Muscle of arm (tissue), 1 donor: ENCODE measurements at regions not wholly inside any gene's neighbourhood (a gene's known extent, or its start where the extent isn't known, plus 50 kb on each side); places are given as distances from the start of the nearest gene placed in this dataset.

ENCODE experiments used
- DNase-seq: peaks from one replicate; pipeline ENCODE4 v3.0.0-alpha.2; 2013

DNA sequence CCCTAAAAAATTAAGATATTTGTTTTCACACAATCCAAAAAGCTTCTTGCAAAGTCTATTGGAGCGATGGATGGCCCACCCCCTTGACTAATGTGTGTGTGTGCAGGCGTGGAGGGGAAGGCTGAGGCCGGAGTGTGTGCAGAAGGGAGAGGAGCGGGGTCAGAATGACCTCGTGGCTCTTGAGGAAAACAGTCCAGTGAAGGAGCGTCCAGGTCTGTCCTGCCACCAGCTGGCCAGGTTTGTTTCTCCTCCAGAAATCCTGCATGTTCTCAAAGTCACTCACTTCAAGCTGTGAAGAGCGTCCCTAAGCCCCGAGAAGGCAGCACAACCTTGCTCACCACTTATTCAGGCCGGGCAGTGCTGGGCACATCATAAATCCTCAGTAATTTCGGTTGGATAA lies 69.5 kb upstream of the SSX2IP start:
- DNase-seq, result no peak

DNA sequence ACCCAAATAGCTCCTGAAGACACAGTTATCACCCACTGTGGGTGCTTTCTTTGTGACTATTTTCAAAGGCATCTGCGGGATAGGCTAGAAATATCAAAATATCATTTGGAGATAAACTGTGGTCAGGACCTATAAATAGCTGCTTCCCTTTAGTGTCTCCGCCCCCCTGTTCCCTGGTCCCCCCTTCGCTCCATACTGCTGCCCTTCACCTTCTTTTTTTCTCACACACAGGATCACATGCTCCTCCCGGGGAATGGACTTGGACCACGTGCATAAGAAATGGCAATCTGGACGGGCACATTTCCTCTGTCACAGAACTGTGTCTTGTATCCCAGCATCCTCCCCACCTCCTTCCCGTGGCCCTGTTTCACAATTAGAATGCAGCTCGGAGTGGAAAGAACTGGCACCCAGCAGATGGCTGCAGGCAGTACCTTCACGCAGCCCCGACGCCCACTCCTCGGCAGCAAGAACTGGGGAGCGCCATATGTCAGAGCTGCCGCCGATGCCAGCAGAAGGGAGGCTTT lies 68.8 kb upstream of the SSX2IP start:
- no peak for DNase-seq

DNA sequence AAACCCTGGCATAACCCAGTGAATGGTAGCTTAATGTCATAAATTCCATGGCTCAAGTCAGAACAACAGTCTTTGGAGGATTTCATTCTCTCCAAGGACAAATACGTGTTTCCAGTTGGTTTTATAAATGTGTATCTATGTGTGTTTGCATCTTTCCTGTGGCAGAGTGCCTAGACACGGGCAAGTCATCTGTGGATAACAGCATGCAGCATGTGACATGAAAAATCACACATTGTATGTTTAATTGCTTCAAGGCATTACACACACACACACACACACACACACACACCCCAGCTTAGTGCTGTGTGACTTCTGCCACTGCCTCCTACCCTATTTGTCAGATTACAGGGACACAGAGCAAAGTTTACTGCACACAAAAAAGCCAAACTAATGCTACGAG lies 68.2 kb upstream of the SSX2IP start:
- DNase-seq, result no peak

DNA sequence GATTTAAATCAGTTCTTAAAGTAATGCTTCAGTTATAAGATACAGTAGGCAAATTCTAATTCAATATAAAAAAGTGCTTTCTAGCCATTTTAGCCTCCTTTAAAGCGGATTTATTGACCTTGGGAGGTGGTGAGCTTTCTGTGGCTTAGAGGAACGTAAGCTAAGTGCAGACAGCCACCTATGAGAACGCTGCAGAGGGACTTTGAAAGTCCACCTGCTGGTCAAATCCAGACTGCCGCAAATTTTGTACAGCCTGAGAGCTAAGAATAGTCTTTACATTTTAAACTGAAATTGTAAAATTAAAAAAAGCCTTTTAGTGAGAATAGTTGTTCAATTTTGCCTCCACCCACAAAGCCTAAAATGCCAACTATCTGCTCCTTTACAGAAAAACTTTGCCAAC lies 67.0 kb upstream of the SSX2IP start:
- DNase-seq, result no peak

DNA sequence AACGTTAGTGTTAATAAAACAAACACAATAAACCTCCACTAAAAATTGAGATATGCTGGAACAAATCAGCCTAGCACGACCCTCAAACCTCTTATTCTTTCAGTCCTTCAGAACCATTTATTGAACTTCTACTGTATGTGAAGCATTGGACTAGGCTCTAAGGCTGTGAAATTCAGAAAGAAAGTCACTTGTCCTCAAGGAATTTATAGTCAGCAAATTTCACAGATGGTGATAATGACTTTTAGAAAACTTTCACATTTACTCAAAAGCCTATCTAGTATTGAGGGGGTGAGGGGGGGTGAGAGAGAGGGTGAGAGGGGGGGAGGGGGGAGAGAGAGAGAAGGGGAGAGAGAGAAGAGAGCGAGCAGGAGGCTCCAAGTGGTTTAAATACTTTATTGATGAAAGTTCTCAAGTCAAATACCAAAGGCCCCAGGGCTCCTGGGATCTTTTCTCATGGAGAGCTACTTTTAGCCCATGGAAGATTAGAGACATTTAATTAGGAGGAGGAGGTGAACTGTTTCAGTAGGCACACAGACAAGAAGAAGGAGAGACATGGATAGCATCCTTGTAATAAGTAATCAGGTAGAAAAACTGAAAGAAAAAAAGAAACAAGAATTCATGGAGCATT lies 66.3 kb upstream of the SSX2IP start:
- no peak for DNase-seq

DNA sequence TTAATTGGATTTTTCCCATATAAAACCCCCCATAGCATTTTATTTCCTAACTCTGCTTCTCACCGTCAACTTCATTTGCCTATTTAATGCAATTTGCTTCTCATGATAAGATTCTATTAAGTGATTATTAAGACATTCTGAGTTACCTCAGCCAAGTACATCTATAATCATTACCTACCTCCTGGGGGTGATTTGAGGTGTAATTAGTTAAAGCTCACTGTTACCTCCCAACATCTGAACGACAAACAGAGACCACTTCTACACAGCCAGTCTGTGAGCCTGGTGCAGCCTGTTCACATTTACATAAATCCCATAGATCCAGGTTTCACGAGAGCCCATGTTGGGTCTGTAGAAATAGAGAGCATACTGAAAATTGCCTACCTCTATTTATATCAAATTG lies 65.7 kb upstream of the SSX2IP start:
- DNase-seq, result no peak

DNA sequence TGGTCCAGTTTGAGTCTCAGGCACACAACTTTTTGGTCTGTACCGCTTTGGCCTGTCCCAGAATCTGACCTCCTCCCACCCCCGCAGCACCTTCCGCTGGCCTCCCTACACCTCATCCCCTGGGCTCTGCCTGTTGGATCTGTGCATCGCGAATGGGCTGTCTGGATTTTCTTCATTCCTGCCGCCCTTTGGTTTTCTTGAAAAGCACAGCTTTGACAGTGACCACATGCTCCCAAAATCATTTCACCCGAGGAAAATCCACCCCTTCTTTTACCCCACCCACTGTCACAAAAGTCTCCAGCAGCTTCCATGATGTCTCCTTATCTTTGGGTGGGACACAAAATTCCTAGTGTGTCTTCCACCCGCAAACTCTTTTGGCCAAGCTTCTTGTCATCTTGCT lies 65.0 kb upstream of the SSX2IP start:
- no peak for DNase-seq

DNA sequence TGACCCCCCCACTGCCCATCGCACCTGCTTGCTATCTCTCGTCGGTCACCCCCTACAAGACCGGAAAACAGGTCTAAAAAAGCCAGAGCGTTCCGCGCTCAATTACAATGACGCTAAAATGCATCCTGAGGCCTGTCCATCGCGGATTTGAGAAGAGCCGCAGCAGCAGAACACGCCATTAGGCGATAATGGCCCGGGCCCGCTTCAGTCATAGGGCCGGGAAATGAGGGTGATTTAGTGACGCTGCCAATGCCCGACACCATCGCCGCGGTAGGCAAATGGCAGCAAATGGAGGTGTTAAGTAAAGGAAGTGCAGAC lies 64.1 kb upstream of the SSX2IP start:
- no peak for DNase-seq

DNA sequence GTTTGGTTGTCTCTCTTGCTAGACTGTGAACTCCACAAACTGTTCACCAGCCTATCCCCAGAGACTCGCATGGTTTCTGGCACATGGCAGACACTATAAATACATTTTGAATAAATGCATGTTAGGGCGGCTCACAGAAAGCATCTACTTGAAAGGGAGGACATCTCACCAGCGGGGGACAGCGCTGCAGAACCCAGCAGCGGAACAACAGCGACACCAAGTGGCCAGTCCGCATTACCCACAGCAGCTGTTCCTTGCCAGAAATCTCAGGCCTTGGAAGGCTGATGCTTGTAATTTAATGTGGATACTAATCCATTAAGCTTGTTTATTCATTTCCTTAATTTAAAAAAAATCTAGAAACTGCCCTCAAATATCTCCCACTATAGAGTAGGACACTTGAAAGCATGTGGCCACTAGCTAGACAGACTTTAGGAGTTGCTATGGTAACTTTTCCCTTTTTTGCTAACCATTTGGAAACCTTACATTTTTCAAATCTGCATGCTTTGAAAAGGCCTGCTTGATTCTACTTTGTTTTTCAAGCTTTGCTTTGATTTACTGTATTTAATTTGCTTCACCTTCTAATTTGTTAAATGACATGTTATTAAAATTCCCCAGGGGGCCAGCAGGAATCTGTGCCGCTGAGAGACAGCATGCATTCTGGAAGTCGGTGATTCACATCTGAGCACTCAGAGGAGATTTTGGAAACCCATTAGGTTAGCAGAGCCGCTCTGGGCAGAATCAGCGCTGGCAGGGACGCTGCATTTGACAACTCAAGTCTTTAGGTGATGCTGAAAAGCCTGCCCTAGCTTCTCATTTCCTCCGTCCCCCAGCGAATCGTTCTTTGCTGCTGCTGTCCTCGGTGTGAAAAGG lies 63.5 kb upstream of the SSX2IP start:
- peak; percentile 88 for DNase-seq

DNA sequence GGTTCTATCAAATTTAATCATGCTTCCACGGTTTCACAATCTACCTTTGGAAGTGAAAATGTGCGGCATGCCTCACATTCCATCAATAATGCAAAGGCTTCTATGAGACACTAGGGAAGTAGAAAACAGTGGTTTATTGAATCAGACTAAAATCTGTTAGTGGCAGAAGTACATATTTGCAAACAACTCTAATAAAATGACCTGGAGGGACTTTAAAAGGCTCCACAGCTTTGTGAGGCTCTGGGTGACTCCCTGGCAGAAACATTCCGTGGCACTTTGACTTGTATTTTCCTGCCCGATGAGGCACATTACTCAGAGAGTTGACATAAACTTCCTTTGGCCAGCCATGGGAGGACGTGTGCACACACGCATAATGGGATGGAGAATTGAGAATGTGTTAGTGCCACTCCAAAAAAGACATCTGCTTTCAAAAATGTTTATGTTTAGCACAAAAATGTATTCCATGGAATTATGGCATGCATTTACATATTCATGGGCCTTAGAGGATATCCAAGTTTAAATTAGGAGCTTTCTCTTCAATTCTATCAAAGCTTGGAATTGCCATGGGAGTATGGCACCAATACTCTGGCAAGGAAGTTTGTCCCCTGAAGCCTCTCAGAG lies 60.0 kb upstream of the SSX2IP start:
- no peak for DNase-seq

DNA sequence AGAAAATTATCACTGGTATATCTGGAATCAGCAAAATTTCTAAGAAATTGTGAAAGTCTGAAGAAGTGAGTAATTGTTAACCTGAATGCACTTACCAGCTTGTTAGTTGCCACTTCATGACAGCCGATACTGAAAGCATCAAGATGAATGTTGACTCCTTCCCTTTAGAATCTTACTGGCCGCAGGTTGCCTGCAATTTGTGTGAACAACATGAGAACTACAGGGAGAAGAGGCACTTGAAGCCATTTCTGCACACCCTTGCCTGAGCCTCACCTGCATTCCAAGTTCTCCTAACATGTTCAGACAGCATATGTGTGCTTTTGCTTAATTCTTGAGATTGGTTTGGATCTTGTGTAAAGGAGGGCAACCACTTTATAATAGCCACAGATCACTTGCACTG lies 59.2 kb upstream of the SSX2IP start:
- no peak for DNase-seq

DNA sequence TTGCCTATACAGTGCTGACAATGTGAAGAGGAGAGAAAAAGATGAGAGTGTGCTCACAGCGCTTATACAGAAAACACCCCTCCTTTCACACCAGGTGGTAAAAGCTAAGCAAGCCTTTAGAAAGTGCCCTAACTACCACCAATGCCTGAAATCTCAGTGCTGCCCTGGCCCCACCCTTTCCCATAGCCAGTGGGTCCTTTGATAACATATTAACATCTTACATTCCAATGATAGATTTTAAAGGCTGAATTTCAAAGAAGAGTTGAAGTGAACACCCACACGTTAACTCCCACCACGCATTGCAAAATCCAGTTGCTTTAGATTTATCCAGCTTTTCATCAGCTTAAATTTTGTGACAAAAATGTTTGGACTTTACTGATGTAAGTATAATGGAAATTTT lies 58.1 kb upstream of the SSX2IP start:
- no peak for DNase-seq

DNA sequence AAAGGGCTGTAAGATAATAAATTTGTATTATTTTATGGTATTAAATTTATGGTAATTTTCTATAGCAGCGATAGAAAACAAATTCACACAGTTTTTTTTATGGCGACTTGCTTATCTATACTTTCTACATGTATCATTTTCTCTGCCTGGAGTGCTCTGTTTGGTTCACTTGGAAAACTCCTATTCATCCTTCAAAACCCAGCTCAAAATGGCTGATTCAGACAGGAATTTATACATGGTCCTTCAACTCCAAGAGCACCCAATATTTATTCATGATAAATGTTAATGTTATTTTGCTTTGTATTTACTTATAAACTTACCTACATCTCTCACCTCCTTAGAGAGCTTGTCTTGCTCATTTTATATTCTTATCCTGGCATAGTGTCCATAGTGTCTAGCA lies 55.6 kb upstream of the SSX2IP start:
- DNase-seq, result no peak

DNA sequence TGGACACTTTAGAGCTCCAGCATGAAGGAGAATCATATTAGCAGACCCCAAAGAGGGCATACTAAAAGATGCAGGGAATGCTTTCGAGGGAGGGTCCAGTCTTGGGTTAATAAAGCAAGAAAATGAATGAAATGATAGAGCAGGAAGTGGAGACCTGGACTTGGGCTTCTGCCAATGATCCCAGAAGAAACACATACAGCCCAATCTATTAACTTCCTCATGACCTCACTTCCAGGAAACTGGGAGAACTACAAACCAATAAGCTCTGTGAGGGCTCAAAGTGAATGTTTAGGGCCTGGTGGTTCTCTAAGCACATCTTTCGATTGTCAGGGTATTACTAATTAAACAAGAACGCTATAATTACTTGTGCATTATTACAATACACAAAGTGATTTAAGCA lies 53.6 kb upstream of the SSX2IP start:
- no peak for DNase-seq

DNA sequence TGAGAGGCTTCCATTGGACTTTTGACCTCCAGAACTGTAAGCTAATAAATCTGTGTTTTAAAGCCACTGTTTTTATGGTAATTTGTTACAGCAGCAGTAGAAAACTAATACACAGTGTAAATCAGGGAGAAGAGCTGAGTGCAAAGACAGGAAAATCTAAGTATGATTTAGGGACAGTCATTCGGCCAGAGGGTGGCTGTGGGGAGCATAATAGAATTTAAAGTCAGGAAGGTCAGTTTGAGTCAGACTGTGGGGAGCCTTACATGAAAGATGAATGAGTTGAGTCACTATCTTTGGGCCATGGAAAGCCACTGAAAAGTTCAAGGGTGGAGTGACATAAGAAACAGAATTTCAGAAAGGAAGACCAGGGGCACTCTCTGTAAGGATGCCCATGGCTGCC lies 52.4 kb upstream of the SSX2IP start:
- DNase-seq, result no peak

DNA sequence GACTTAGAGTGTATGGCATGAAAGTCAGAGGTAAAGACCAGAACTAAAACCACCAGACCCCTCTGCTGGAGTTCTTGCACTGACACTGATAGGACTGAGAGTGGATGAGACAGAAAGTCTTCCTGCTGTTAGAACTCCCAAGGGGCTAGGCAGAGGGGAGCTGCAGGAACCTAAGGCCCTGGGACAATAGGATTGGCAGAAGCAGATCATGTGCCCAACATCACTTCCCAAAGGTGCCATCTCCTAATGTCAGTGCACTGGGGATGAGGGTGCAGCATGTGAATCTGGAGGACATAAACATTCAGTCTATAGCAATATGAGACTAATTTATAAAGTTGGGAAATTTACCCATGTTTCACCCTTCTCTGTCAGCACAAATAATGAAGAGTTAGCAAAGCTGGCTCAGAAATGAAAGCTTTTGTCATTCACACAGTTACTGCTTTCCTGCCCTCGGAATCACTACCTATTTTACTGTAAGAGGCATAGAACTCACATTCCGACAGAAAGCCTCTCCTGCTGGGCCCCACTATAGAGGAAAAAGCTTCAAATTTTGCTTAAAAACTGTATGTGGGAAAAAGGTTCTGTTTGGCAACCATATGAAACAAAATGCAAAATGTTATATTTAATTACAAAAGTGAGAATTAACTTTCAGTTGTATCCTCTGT lies 49.9 kb upstream of the SSX2IP start:
- no peak for DNase-seq
